GM12875 (cell line): ENCODE measurements at regions not wholly inside any gene's neighbourhood (a gene's known extent, or its start where the extent isn't known, plus 50 kb on each side); places are given as distances from the start of the nearest gene placed in this dataset.
A peak's percentile ranks its signal among the peaks of the same experiment; 100 is the strongest.

Experiments
- H3K4me3 ChIP-seq: one replicate; pipeline ENCODE4 v1.5.1; 2011; ENCODE audit warnings: low read depth, low read length, control low read depth
- TF ChIP-seq, protein P1 (sequence below): IDR thresholded peaks from 2 replicates; pipeline ENCODE4 v1.5.1; 2011; ENCODE audit warnings: low read depth, mild to moderate bottlenecking, control low read depth, inconsistent platforms, low read length, moderate library complexity, borderline replicate concordance; ENCODE audit not compliant: insufficient read depth

DNA sequence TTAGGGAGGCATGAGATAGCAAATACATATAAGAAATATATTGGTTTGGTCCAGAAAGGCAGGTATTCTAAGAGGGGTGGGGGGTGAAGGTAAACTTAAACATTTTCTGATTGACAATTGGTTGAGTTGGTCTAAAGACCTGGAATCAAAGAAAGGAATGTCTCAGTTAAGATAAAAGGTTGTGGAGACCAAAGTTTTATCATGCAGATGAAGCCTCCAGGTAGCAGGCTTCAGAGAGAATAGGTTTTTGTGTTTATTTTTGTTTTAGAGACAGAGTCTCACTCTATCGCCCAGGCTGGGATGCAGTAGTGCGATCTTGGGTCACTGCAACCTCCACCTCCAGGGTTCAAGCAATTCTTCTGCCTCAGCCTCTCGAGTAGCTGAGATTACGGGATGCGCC lies 80.5 kb downstream of the NPAP1 start:
- TF ChIP-seq, protein P1, sequence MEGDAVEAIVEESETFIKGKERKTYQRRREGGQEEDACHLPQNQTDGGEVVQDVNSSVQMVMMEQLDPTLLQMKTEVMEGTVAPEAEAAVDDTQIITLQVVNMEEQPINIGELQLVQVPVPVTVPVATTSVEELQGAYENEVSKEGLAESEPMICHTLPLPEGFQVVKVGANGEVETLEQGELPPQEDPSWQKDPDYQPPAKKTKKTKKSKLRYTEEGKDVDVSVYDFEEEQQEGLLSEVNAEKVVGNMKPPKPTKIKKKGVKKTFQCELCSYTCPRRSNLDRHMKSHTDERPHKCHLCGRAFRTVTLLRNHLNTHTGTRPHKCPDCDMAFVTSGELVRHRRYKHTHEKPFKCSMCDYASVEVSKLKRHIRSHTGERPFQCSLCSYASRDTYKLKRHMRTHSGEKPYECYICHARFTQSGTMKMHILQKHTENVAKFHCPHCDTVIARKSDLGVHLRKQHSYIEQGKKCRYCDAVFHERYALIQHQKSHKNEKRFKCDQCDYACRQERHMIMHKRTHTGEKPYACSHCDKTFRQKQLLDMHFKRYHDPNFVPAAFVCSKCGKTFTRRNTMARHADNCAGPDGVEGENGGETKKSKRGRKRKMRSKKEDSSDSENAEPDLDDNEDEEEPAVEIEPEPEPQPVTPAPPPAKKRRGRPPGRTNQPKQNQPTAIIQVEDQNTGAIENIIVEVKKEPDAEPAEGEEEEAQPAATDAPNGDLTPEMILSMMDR = no peak
- no peak overlapping the region for H3K4me3 ChIP-seq

DNA sequence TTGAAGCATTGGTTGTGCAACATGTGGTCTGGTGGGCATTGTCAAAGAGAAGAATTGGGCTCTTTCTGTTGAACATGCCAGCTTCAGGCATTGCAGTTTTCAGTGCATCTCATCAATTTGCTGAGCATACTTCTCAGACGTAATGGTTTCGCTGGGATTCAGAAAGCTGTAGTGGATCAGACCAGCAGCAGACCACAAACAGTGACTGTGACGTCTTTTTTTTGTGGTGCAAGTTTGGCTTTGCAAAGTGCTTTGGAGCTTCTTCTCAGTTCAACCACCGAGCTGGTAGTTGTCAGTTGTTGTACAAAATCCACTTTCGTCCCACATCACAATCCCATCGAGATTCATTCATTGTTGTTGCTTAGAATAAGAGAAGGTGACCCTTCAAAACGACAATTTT lies 84.5 kb downstream of the NPAP1 start:
- TF ChIP-seq, protein P1 = no peak

DNA sequence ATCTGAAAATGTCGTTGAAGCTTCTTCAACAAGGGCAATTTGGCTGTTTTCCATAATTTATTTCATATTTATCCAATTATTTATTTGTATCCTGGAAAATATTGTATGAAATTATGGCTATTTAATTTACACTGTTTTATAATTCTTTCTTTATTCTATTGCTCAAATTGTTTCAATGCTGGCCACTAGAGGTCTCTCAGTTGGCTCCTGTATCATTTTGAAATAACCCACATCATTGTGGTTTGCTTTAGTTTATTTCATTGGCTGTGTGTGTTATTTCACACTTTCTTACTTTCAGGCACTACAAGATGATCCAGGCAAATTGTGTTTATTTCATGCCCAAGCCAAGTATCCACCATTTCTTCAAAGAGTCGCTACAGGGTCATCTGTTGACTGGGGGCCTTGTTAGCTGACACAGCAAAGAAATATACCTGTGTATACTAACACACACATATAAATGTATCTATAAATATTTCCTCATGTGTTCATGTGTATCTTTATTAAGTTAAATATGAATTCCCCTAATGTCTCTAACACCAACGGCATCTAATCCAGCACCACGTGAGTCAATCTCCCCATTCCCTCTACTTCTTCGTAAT lies 86.2 kb downstream of the NPAP1 start:
- H3K4me3 ChIP-seq = no peak overlapping the region
- TF ChIP-seq, protein P1 = 0 out of 2 replicates have a peak, but pooled peaks have one; percentile 5

More for the DNA sequence above, 84.5 kb downstream of the NPAP1 start:
- H3K4me3 ChIP-seq = no peak overlapping the region

DNA sequence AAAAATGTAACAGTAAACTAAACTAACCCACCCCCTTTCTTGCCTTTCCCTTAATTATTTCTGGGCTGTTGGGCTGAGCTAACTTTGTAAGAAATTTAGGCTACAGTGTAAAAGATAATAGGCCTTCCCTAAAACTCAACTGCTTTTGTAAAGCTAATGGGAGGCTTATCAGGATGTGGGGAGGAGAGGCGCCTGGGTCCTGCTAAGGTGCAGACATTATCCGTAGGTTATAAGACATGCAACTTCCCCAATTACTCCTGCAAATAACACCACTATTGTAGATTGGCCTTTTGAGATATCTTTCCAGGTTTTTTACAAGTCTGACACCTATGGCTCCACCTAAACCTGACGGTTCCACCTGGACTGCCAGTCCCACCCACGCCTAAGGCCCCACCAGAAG lies 88.3 kb downstream of the NPAP1 start:
- no peak overlapping the region for H3K4me3 ChIP-seq
- TF ChIP-seq, protein P1 = no peak

DNA sequence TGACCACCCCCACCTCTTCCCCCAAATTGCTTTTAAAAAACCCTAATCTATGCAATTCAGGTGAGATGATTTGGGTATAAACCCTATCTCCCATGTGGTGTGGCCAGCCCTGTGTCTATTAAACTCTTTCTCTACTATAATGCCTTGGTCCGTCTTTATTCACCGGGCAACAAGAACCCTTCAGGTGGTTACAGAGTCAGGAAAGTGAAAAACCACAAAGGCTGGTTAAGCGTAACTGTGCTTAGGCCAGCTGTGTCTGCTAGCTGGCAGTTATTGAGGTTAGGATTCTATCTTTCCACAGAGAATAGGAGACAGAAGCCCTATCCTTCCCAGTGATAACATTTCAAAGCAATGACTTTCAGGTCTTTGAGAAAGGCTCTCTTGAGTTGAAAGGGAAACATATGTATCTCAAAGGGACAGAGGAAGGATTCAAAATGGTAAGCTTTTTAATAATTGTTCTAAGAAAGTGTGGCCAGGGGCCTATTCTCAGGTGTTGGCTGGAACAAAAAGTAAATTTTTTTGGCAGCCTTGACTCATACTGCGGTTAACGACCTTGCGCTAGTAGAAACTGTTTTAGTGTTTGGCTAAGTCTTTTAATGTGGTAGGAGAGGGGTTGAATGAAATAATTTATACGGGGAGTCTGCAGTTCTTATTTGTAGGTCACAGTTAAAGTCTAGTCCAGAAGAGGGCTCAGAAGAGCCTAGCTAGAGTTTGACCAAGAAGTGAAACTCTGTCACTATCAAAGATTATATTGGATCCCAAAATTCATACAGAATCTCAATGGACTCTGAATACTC lies 89.0 kb downstream of the NPAP1 start:
- no peak overlapping the region for H3K4me3 ChIP-seq
- TF ChIP-seq, protein P1 = no peak

DNA sequence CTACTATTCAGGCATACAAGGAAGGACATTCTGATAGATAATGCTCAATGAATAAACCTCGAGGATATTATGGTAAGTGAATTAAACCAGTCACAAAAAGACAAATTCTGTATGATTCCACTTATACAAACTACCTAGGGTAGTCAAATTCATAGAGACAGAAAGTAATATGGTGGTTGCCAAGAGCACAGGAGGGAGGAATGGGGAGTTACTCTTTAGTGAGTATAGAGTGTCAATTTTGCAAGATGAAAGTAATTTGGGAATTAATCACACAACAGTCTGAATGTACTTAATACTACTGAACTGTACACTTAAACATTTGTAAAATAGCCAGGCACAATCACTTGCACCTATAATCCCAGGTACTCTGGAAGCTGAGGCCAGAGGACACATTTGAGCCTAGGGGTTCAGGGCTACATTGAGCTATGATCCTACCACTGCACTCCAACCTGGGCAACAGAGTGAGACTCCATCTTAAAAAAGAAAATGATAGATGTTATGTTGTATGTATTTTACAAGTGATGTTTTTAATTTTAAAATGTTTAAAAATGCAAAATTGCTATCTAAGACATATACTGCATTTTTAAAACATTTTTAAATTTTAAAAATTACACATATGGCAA lies 91.0 kb downstream of the NPAP1 start:
- TF ChIP-seq, protein P1 = no peak

More for the DNA sequence above, 91.0 kb downstream of the NPAP1 start:
- H3K4me3 ChIP-seq = no peak overlapping the region
